ENCODE measurements at regions not wholly inside any gene's neighbourhood (a gene's known extent, or its start where the extent isn't known, plus 50 kb on each side); places are given as distances from the start of the nearest gene placed in this dataset.

DNA sequence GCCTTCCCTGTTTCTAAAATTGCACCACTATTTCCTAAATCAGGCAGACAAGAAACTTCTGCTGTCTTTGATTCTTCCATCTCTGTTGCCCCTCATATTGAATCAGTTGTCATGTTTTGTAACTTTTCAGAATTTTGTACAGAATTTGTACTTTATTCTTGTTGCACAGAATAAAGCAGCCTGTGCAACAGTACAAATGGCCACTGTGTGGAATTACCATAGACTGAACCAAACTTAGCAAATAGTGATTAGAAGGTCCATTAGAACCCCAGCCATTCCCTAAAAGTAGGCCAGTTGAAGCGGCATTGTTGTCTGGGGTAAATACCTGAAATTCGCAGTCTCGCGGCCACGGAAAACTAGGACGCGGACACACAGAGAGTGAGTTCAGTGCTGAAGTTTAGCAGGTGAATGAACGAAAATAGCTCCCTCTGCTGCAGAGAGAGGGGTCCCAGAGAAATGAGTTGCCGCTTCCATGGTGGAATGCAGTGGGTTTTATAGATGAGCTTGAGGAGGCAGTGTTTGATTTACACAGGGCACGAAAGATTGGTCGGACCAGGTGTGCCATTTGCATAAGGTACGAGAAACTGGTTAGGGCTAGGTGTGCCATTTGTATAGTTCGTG, 71.8 kb downstream of the C4orf33 start:
- DNase-seq: no peak

DNA sequence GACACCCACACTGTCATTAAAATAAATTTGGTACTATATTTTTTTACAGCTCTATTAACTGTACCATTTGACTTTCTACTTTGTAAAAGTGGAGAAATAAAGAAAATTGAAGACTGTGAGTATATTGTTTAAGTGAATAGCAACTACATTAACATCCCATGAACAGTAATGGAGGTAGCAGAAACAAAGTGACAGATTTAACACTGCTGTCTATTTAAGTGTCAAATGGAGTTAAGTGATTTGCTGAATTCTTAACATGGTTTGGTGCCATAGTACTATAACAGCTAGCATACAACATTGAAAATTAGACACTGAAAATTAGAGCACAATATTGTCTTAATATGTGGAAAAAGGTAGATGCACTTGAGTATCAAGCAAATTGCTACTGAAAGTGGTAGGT, 76.2 kb downstream of the C4orf33 start:
- no peak for DNase-seq

DNA sequence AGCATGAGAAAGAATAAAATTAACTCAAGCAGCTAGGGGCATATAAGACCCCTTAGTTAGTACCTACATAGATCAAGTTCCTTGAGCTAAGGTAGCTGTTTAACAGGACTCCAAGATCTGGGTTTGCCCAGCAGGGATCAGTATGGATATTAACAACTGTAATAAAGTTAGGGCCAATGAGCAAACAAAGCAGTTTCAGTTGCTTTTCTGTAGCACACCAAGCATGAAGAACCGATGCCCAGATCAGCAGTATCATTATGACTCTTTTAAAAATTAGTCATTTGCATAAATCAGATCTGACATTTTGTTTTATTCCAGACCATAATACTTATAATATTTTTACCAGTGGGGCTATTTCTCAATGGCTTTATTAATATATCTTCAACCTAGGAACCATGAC, 80.9 kb downstream of the C4orf33 start:
- DNase-seq: no peak

DNA sequence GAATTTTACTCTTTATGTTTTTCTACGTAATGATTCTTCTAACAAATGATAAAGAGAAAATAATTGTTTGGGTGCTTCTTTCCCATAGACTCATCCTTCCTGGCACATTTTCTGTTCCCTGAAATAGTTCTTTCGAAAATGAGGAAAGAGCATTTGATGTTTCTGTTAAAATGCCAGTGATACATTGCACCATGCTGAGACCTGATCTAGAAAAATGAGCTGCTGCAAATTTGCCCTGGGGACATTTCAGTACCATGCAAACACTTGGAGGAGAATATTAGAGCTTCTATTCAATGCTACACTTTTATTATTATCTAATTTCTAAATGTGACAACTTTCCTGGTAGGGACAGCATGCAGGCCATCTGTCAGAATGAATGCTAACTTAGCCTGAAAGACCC, 83.3 kb downstream of the C4orf33 start:
- DNase-seq: no peak

DNA sequence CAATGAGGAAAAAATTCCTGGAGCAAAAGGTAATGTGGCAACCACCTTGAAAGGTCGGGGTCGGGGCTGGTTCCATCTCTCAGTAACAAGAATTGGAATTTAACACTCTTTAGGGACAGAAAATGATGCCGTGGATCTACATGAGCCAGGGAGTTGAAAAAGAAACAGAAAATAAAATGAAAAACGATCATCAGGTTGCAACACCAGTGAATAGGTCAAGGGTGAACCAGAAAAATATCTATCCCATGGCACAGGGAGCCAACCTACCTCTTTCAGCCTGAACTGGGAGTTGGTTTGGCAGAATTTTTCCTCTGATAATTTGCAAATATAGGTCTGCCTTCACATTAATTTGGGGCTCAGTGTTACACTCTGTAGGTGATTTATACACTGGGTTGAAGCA, 93.7 kb downstream of the C4orf33 start:
- DNase-seq: no peak

DNA sequence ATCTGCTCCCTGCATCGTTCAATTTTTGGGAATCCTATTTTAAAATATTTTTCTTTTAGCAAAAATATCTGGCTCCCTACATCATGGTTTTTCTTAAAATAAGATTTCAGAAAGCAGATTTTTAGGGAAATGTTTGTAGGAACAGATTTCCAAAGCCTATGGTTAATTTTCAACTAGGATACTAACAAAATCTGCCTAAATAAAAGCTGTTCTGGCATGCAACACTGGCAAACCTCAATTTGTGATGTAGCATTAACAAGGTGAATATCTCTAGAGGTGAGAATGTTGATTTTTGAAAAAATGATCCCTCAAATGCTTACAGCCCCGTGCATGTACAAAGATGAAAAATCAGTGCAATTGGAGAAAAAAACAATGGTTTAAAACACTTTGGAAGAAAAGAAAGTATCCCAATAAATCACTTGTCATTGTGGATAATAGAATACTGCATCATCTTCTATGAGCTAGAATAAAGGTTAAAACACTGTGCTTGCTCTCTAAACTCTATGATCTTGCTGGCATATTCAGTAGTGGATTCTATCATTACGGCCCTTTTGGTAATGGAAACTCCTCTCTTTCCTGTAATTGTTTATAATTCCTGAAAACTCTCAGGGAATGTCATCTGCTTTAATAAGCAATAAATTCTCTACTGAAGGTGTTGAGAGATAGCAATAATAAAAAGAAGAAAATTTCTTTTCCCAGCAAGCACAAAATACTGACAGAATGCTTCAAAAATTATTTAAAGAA, 97.6 kb downstream of the C4orf33 start:
- DNase-seq: no peak

DNA sequence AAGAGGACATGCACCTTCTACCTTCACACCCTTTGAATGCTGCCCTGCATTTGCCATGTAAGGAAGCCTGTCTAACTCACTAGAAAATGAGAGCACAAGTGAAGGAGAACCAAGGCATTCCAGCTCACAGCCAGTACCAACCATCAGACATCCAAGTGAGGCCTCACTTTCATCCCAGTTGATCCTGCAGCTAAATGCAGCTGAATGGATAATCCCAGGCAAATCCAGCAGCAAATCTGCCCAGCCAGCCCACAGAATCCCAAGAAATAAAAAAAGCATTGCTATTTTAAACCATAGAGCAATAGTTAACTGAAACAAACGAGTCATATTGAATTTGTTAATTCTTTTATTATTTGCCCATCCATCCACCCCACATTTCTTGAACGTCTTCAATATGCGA, 112.5 kb downstream of the C4orf33 start:
- DNase-seq: no peak

DNA sequence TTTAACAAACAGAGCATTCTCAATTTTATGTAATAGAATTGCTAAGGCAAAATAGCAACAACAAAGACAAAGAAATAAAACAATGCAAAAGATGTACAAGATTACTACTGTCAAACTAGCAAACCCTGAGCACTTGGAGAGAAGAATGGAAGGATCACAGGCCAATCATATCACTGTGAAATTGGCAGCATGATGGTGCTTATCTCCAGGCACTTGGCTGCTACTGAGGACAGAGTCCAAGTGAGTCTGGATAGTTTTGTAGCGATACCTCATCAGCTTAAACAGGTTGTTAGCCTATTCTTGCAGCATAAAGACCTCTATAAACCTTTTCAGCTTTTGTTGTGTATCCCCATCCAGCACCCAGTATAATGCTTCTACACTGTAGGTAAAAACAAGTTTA, 117.7 kb downstream of the C4orf33 start:
- DNase-seq: no peak

DNA sequence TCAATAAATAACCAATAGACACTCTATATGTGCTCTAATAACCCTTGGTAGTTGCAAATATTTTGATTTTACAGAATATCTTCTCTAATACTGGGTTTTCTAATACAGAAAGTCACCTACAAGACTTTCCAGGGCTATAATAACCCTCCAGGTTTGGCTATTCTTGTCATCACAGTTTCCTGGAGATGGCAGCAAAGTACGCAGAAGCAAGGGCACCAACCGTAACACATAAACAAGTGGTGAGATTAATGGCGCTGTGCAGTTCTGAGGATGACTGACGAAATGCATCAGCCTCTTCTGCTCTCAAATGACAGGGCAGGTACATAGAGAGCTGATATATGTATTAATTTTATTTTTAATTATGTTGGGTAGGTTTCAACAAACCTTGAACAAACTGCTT, 122.4 kb downstream of the C4orf33 start:
- DNase-seq: no peak

DNA sequence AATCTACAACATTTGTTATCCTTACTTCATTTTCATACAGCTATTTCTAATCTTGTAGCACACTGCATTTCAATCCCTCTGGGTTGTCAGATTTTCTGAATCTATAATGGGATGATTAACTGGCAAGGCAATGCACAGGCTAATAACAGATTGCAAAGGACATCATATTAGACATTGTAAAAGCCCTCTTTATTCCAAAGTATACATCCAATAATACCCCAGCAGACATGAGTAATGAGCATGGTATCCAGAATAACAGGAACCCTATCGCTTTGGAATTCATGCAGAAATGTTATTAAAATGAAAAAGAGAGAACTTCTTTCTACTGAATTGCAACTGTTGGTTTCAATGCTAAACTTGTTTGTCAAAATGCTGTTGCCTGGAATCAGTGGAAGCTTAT, 122.9 kb downstream of the C4orf33 start:
- no peak for DNase-seq

DNA sequence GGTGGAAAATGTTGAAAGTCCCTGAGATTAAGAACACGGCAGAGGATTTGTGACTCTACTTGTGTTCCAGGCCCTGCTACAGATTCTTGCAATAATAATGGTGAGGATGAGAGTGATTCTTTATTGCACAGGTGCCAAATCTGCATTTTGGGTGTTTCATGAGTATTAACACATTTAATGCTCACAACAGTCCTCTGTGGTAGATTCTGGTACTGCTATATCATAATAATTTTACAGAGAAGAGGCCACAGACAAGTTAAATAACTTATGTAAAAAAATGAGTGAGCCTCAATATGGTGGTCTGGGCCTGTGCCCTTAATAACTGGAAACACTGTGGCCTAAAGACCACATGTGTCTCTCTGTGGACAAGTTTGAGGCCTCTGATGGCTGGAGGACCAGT, 124.3 kb downstream of the C4orf33 start:
- DNase-seq: no peak

DNA sequence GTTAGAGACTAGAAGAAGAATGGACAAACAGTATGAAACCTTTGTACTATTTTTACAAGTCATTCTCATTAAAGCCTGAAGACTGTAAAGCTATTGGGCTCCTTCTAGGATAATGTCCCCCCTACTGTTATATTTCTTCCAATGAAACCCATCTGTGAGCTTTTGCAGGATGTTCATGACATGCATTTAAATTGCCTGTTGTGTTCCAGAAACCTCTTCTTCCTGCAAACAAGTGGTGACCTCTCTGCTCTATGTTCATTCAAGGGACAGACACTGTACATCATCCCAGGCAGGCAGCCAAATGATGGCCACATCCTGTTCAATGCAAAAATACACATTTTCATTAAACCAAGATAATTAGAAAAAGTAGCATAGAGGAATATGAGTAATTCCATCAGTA, 128.0 kb downstream of the C4orf33 start:
- no peak for DNase-seq

DNA sequence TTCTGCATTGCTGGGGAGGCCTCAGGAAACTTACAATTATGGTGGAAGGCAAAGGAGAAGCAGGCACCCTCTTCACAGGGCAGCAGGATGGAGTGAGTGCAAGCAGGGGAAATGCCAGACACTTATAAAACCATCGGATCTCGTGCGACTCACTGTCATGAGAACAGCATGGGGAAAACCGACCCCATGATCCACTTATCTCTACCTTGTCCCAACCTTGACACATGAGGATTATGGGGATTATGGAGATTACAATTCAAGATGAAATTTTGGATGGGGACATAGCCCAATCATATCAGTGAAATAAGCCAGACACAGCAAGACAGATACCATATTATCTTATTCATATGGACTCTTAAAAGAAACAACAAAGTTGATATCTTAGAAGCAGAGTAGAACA, 134.9 kb downstream of the C4orf33 start:
- no peak for DNase-seq

DNA sequence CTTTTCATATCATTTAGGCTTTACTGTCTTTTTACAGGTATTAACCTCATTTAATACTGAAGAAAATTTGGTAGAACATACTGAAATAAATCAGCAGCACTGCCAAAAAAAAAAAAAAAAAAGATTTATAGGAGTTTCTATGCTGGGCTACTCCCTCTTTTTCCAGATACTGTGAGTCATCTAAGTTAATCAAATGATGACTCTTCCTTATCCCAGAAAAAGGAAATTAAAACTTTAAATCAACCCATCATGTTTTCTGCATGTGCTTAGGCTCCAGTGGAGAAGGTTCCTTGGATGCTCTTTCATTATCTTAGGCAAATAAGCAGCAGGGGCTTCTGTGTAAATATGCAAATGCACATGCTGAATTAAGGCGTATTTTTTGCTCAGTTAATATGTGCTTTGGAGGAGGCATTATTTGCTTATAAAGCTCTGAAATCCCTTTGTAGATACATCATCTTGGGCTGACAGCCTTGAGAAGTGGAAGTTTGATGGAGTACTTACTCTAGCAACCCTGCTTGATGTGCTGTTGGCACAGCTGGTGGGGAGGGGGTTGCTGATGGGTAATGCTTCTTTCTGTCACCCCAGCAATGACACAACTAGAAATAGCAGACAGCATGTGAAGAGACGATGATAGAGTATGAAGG, 136.1 kb downstream of the C4orf33 start:
- no peak for DNase-seq

DNA sequence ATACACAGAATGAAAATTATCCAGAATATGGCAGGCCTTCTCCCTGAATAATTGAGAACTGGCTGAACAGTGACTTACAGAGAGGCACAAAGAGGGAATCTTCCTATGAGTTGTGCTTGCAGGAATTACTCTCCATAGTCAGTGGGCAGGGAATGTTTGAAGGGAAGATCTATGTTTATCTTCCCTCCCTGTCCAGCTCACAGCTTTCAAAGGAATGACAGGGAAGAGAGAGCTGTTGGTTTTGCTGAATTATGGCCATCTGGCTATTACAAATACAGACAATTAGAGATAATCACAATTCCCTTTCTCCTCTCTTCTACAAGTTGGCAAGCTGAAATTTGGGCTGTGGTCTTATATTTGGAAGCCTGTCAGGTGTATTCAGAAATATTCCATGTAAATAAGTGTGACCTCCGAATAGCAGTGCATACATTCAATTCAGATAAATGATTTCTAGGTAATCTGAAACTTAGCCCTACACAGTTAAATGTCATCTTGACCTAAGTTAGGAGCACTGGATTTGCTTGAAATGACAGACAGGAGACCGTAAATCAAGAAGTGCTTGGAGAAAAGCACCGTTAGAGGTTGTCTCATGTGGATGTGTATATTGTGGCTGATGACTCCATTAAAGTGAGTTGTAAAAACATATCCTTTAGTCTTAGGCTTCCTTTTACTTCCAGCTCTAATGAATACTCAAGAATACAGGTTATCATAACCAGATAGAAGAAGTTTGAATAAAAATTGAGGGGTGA, 136.8 kb downstream of the C4orf33 start:
- DNase-seq: no peak

DNA sequence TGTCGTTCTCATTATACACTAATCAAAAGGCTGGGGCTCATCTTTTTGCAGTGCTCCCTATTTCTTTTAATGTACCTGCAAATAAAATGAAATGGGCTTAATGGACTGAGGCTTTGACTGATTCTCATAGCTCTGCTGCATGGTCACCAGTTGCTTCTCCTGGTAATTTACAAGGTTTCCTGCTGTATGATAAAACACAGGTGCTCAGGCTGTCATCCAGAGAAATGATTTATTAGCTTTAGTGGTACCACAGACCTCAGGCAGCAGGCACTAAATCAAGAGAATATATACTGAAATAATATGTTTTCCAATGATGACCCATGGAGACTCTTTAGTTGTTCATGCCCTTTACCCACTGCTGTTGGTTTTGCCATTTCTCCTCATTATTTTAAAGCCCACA, 137.7 kb downstream of the C4orf33 start:
- no peak for DNase-seq

DNA sequence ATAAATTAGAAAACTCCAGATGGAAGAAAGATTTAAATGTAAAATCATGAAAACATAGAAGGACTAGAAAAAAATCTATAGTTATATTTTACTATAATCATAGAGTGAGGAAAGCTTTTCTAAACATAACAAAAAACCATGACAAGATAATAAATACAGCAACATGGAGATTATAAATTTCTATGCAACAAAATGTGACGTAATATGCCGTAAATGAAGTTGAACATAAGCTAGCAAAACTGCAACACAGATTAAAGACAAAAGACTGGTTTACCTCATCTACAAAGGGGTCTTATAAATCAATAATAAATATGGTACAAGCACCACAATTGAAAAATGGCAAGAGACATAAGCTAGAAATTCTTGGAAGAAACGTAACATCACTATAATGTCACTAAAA, 140.4 kb downstream of the C4orf33 start:
- DNase-seq: no peak

DNA sequence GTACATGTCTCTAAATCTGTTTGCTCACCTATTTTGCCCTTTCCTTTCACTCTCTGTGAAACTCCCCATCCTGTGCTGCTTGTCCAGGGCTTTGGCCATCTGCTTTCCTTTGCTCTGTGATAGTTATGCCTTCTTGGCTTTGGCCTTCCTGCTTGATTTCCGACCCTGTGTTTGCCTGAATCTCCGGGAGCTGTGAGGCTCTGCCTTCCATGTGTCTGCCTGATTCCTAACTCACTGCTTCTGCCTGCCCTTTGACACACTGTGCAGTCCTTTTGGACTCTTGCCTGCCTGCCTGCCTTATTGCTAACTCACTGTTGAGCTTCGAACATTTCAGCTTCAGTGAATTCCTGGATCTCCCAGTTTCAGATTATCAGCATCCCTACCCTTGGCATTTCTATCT, 143.1 kb downstream of the C4orf33 start:
- DNase-seq: no peak

DNA sequence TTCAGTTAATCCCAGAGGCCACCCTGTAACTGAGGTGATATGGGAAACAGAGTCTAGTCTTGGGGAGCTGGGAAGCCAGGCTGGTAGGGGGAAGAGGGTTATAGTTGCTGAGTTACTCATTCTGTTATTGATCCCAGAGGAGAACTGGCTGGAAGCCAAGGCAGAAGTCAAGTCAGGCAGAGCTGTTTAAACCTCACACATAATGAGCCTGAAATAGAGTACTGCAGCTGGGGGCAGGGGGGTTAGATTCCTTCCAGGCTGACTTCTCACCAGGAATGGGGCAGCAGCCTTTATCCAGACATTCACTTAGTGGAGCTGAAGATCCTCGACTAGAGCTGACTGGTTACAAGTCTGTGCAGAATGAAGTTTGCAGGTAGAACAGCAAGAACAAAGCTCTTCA, 144.9 kb downstream of the C4orf33 start:
- DNase-seq: no peak

DNA sequence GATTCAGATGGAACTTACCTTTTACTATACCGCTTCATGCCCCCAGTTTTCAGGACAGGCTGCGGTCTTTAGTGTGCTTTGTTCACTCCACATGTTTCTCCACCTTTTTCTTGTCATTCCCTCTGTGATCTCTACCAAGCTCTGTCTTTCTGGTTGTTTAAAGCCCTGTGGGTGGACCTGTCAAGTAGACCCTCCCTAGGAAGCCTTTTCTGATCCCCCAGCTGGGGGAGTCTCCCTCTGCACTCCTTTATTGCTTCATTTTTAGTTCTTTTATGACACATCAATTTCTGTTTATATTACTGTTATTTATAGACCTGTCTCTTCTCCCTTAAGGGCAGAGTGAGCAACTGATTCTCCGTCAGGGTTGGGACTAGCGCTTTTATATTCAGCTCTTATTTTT, 150.2 kb downstream of the C4orf33 start:
- no peak for DNase-seq

DNA sequence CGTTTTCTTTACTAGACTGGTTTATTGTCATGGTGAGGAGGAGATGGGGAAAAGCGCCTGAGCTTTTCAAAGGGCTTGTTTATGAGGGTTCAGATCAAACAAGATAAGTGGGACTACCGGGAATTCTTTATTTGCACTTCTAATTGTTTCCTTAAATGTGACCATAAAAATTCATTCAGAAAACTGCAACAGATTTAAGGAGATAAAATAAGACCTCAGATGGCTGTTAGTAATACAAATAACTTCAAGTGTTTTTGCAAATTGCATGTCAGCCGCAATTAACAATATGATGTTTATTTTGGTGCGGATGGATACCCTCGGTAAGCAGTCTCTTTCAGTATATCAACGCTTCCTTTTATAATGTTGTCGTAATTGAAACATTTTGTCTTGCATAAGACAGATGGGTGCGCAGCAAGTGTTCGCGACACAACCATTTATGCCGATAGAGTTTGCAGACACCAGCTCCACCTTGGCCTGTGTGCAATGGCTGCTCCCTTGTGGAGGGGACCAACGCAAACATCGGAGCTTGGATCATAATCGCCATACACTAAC, 151.0 kb downstream of the C4orf33 start:
- no peak for DNase-seq

DNA sequence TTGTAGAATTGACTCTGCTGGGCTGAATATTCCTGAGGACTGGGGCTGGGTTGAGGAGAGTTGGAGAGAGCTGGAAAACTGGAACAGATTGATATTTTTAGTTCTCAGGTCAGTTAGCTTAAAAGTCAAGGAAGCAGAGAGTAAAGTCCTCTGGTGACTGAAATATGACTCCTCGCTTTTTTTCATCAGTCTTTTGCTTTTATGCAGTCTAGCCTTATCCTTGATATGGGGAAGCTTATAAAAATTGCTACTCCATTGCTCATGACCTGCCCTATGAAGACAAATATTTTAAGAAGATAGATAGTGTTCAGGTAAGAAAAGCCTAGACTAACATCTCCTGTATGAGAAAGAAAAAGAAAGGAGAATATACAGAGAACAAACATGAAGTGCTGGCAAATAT, 152.7 kb downstream of the C4orf33 start:
- no peak for DNase-seq

DNA sequence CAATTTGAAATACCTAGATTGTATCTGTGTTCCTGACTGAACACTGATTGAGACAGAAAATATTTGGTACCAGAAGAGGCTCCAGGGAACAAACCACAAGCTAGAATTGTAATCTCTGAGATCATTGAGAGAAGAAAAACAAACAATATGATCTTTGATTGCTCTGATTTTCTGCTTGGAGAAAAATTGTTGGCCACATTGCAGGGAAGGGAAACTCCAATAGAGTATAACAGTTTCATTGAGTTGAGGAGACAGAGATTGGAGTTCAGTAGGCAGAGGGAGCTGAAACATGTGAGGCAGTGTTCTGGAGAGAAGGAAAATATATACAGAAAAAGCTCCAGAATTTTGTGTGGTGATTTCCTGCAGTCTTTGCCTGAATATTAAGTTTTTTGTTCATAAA, 158.2 kb downstream of the C4orf33 start:
- no peak for DNase-seq

DNA sequence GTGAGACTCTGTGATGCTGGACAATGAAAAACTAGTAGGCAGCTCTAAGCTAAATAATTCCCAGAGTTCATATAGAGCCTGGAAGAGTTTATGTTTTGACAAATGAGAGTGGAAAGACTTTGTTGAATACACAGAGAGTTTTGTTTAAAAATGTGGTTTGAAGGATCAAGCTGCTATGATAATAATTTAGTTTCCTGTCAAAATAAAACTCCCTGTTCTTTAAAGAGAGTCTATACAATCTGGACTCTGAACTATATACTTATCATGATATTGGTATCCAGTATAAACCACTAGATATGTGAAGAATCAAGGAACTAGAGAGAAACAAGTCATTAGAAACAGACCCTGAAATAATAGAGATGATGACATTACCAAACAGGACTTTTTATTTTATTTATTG, 158.6 kb downstream of the C4orf33 start:
- DNase-seq: no peak

Measured in activated gamma-delta T cell treated with Interleukin-2 at 50 U/mL for 16 hours (primary cell).